GM12891 (cell line): ENCODE measurements at regions not wholly inside any gene's neighbourhood (a gene's known extent, or its start where the extent isn't known, plus 50 kb on each side); places are given as distances from the start of the nearest gene placed in this dataset.
A peak's percentile ranks its signal among the peaks of the same experiment; 100 is the strongest.

Experiments
- POLR2A ChIP-seq: IDR thresholded peaks from 2 replicates; pipeline ENCODE4 v1.6.1; 2011; ENCODE audit warnings: low read depth, low read length, control low read depth
- POLR2AphosphoS5 ChIP-seq: IDR thresholded peaks from 2 replicates; pipeline ENCODE4 v1.6.1; 2011; ENCODE audit warnings: low read depth, low read length, control low read depth
- SPI1 ChIP-seq: IDR thresholded peaks from 2 replicates; pipeline ENCODE4 v1.6.1; 2011; ENCODE audit warnings: low read depth, low read length, control low read depth

GRCh38 chr4:100106982-100107381 lies 83.3 kb downstream of the DDIT4L start:
- TF ChIP-seq POLR2A = no peak
- peak; percentile 56 for TF ChIP-seq SPI1
- no peak for TF ChIP-seq POLR2AphosphoS5
